HG03060 (cell line): ENCODE measurements at regions not wholly inside any gene's neighbourhood (a gene's known extent, or its start where the extent isn't known, plus 50 kb on each side); places are given as distances from the start of the nearest gene placed in this dataset.

Experiments
- ATAC-seq: cut with Tn5 transposase; IDR thresholded peaks from one replicate; pipeline ENCODE4 v1.9.1; 2021; ENCODE audit warnings: low read depth, moderate number of reproducible peaks; ENCODE audit not compliant: unreplicated experiment

GRCh38 chr5:124253203-124253810 lies 493.1 kb downstream of the ZNF608 start:
- ATAC-seq = no peak

- no peak for ATAC-seq
Measured at GRCh38 chr5:124252747-124253146, 493.7 kb downstream of the ZNF608 start.

GRCh38 chr5:124252191-124252638 lies 494.2 kb downstream of the ZNF608 start:
- ATAC-seq = no peak

GRCh38 chr5:124245276-124245675 lies 501.2 kb downstream of the ZNF608 start:
- ATAC-seq = no peak

- ATAC-seq = no peak
Measured at GRCh38 chr5:124240732-124241131, 505.7 kb downstream of the ZNF608 start.

- no peak for ATAC-seq
Measured at GRCh38 chr5:124239572-124239971, 506.9 kb downstream of the ZNF608 start.

GRCh38 chr5:124238350-124238749 lies 508.1 kb downstream of the ZNF608 start:
- ATAC-seq = no peak

GRCh38 chr5:124237206-124237695 lies 509.2 kb downstream of the ZNF608 start:
- ATAC-seq = no peak

- no peak for ATAC-seq
Measured at GRCh38 chr5:124236361-124237205, 509.9 kb downstream of the ZNF608 start.

- no peak for ATAC-seq
Measured at GRCh38 chr5:124235576-124235975, 510.9 kb downstream of the ZNF608 start.

- ATAC-seq = no peak
Measured at GRCh38 chr5:124234770-124235562, 511.5 kb downstream of the ZNF608 start.

- ATAC-seq = no peak
Measured at GRCh38 chr5:124234022-124234769, 512.2 kb downstream of the ZNF608 start.

- ATAC-seq = no peak
Measured at GRCh38 chr5:124232515-124232914, 513.9 kb downstream of the ZNF608 start.

GRCh38 chr5:124231802-124232201 lies 514.6 kb downstream of the ZNF608 start:
- ATAC-seq = no peak

- no peak for ATAC-seq
Measured at GRCh38 chr5:124231230-124231629, 515.2 kb downstream of the ZNF608 start.

GRCh38 chr5:124230456-124230855 lies 516.0 kb downstream of the ZNF608 start:
- no peak for ATAC-seq

GRCh38 chr5:124229352-124229751 lies 517.1 kb downstream of the ZNF608 start:
- ATAC-seq = no peak

GRCh38 chr5:124227914-124228313 lies 518.5 kb downstream of the ZNF608 start:
- no peak for ATAC-seq

GRCh38 chr5:124220418-124220817 lies 526.0 kb downstream of the ZNF608 start:
- no peak for ATAC-seq

- no peak for ATAC-seq
Measured at GRCh38 chr5:124212934-124213333, 533.5 kb downstream of the ZNF608 start.
